Fibroblast of lung (primary cell): ENCODE measurements at regions not wholly inside any gene's neighbourhood (a gene's known extent, or its start where the extent isn't known, plus 50 kb on each side); places are given as distances from the start of the nearest gene placed in this dataset.

ENCODE experiments used
- DNase-seq, 2 donors: peaks; one replicate each; pipeline versions ENCODE4 v3.0.0 to v3.0.0-alpha.2; 2010; ENCODE audit warnings: low read depth in 2 of 2
- H2AFZ ChIP-seq: 2 replicates; pipeline ENCODE4 v1.5.1; 2012; ENCODE audit warnings: low read length, control low read depth, inconsistent platforms
- H3K27ac ChIP-seq: 2 replicates; pipeline ENCODE4 v1.5.1; 2011; ENCODE audit warnings: low read length, control low read depth; ENCODE audit not compliant: insufficient read depth
- H3K27me3 ChIP-seq: 2 replicates; pipeline ENCODE4 v1.5.1; 2011; ENCODE audit warnings: mild to moderate bottlenecking, low read length; ENCODE audit not compliant: control insufficient read depth, insufficient read depth
- H3K36me3 ChIP-seq: 2 replicates; pipeline ENCODE4 v1.5.1; 2011; ENCODE audit warnings: low read length; ENCODE audit not compliant: control insufficient read depth, insufficient read depth
- H3K4me1 ChIP-seq: 2 replicates; pipeline ENCODE4 v1.5.1; 2011; ENCODE audit warnings: low read length; ENCODE audit not compliant: control insufficient read depth, insufficient read depth; ENCODE audit errors: extremely low read depth
- H3K4me2 ChIP-seq: 2 replicates; pipeline ENCODE4 v1.5.1; 2011; ENCODE audit warnings: low read length, control low read depth; ENCODE audit not compliant: insufficient read depth; ENCODE audit errors: extremely low read depth
- H3K4me3 ChIP-seq, 4 experiments: fragments of 200-600 bp in 1 of 4; sonication (generic) in 1 of 4; replicated peaks in 1 of 4; 2 replicates each; pipeline ENCODE4 v1.5.1; 2011 to 2016; ENCODE audit warnings: low read length in 4 of 4, low read depth in 3 of 4, mild to moderate bottlenecking in 3 of 4, control low read depth in 2 of 4, inconsistent platforms in 1 of 4, mixed read lengths in 1 of 4; ENCODE audit not compliant: insufficient read depth in 1 of 4; ENCODE audit errors: control extremely low read depth in 1 of 4
- H3K79me2 ChIP-seq: 2 replicates; pipeline ENCODE4 v1.5.1; 2012; ENCODE audit warnings: mild to moderate bottlenecking, low read length, inconsistent platforms; ENCODE audit not compliant: control insufficient read depth, insufficient read depth
- H3K9ac ChIP-seq: 2 replicates; pipeline ENCODE4 v1.5.1; 2011; ENCODE audit warnings: mild to moderate bottlenecking, low read length, control low read depth; ENCODE audit not compliant: insufficient read depth
- H3K9me3 ChIP-seq: 2 replicates; pipeline ENCODE4 v1.5.1; 2012; ENCODE audit warnings: low read depth, low read length; ENCODE audit not compliant: control insufficient read depth, insufficient read depth
- H4K20me1 ChIP-seq: 2 replicates; pipeline ENCODE4 v1.5.1; 2011; ENCODE audit warnings: low read length; ENCODE audit not compliant: control insufficient read depth, insufficient read depth; ENCODE audit errors: extremely low read depth
- EZH2 ChIP-seq: IDR thresholded peaks from 2 replicates; pipeline ENCODE4 v1.5.1; 2012; ENCODE audit warnings: low read length, control low read depth, mild to moderate bottlenecking; ENCODE audit errors: missing control alignments
- TF ChIP-seq, protein P1 (sequence below), 2 donors: IDR thresholded peaks in 1 of 2; conservative IDR thresholded peaks in 1 of 2; 1 replicate in 1 of 2; 2 replicates in 1 of 2; pipeline ENCODE4 v1.5.1; 2011 to 2012; ENCODE audit warnings: low read length in 2 of 2, control low read depth in 1 of 2, inconsistent platforms in 1 of 2, low read depth in 1 of 2, mild to moderate bottlenecking in 1 of 2

DNA sequence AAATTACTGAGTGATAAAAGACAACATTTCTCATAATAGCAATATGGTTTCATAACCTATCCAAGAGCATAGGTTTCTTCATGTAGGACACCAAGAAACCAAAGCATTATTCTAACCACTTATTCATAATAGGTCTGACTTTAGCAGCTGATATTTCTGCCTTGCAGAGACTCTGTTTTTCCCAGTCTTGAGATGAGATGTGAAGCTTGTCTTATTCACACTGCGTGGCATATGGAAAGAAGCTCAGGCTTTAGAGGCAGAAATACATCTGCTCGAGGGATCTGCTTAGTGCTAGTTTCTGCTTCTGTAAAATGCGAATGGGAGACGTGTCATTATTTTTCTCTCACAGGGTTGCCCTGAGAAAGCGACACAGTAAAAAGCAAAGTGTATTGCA lies 232.0 kb upstream of the SPRY2 start:
- DNase-seq = no peak
- no peak overlapping the region for H3K9ac ChIP-seq
- no peaks in the 10 kb centered on the region for H4K20me1 ChIP-seq
- H3K27ac ChIP-seq = no peak overlapping the region
- no peaks in the 10 kb centered on the region for H3K79me2 ChIP-seq
- no peaks in the 10 kb centered on the region for H3K4me1 ChIP-seq
- H3K4me3 ChIP-seq = no peak overlapping the region
- no peaks in the 10 kb centered on the region for H3K9me3 ChIP-seq
- no peak overlapping the region for H3K4me2 ChIP-seq
- no peak overlapping the region for H2AFZ ChIP-seq
- no peaks in the 10 kb centered on the region for H3K36me3 ChIP-seq
- TF ChIP-seq EZH2 = no peak
- TF ChIP-seq, protein P1, sequence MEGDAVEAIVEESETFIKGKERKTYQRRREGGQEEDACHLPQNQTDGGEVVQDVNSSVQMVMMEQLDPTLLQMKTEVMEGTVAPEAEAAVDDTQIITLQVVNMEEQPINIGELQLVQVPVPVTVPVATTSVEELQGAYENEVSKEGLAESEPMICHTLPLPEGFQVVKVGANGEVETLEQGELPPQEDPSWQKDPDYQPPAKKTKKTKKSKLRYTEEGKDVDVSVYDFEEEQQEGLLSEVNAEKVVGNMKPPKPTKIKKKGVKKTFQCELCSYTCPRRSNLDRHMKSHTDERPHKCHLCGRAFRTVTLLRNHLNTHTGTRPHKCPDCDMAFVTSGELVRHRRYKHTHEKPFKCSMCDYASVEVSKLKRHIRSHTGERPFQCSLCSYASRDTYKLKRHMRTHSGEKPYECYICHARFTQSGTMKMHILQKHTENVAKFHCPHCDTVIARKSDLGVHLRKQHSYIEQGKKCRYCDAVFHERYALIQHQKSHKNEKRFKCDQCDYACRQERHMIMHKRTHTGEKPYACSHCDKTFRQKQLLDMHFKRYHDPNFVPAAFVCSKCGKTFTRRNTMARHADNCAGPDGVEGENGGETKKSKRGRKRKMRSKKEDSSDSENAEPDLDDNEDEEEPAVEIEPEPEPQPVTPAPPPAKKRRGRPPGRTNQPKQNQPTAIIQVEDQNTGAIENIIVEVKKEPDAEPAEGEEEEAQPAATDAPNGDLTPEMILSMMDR (conservative IDR thresholded peaks at IDR 0.05 in 1 of 2, IDR thresholded peaks at IDR 0.05 in 1 of 2; ENCODE audit: low read depth in 1 of 2, low read length in 2 of 2) = no peak
- H3K27me3 ChIP-seq = no peaks in the 10 kb centered on the region

DNA sequence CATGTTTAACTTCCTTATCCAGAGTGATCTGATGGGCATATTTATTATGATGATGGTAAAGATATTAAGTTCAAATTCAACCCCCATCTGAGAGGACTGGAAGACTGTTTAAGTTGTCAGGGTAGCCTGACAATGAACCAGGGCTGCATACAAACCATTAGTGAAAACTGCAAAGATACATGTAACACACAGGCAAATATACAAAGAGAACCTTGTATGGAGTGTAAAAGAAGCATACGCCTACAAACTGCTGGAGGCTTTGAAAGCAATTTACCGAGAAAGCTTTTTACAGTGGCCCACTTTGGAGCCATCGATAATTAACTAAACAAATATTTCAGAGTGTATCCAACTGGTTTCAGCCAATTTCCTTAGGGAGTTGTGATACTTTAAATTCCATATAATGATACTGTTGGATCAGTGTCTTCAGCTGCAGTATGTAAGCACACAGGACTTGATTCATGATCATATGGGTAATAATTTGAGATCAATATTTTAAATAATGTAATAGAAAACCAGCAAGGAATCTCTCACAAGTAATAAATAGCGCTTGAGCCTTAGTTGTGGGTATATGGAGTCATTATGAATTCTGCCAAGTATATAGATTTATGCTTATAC lies 231.5 kb upstream of the SPRY2 start:
- Histone ChIP-seq H3K79me2 (no peaks in the 10 kb centered on the region), H3K36me3 (no peaks in the 10 kb centered on the region), H4K20me1 (no peaks in the 10 kb centered on the region), H3K4me3 (no peak overlapping the region), H3K4me2 (no peak overlapping the region), H3K27me3 (no peaks in the 10 kb centered on the region), H3K27ac (no peak overlapping the region), H3K4me1 (no peaks in the 10 kb centered on the region), H3K9ac (no peak overlapping the region), H2AFZ (no peak overlapping the region), H3K9me3 (no peaks in the 10 kb centered on the region)
- TF ChIP-seq, protein P1 (conservative IDR thresholded peaks at IDR 0.05 in 1 of 2, IDR thresholded peaks at IDR 0.05 in 1 of 2; ENCODE audit: low read depth in 1 of 2, low read length in 2 of 2) = no peak
- TF ChIP-seq EZH2 = no peak
- DNase-seq = no peak

DNA sequence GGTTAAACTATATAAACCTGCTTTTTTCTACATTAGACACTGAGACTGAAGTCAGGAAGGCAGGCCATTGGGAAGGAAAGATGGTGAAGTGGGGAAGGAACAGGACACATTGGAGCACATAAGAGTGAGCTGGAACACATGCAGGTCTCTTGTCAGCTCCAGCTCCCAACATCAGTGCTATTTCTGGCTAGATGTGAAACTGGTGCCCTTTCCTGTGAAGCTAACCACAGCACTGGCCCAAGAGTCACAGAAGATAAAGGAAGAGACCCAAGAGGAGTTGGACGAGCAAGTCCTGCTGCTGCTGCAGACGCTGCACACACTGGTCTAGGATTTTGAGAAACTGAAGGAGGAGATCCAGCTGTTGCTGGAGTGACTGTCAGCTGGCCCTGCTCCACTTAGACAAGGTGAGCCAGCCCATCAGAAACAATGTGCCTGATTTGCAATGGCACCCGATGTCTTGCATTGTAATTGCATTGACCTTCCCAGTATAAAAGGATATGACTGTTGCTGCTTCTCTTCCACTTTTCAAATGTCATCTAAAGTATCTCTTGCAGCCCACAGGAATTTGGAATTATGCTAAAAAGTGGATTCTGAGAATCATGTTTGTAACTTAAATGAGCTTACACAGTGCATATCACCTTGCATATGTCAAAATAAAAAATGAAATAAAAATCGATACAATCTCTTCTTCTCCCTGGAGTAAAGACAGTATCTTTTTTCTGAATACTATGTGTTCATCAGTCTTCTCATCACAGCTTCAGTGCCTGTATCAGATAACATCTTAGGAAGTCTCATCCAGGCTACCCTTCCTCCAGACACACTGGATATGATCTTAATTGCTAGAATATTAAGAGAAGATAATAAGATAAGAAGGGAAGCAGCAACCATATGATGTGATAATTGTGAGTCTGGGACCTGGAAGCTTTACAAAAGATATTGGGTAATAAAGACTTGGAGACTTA lies 230.7 kb upstream of the SPRY2 start:
- Histone ChIP-seq H3K36me3 (no peaks in the 10 kb centered on the region), H3K4me1 (no peaks in the 10 kb centered on the region), H3K9ac (no peak overlapping the region), H3K79me2 (no peaks in the 10 kb centered on the region), H3K4me3 (no peak overlapping the region), H3K27ac (no peak overlapping the region), H2AFZ (no peak overlapping the region), H4K20me1 (no peaks in the 10 kb centered on the region), H3K4me2 (no peak overlapping the region), H3K9me3 (no peaks in the 10 kb centered on the region), H3K27me3 (no peaks in the 10 kb centered on the region)
- TF ChIP-seq EZH2 = no peak
- TF ChIP-seq, protein P1 (conservative IDR thresholded peaks at IDR 0.05 in 1 of 2, IDR thresholded peaks at IDR 0.05 in 1 of 2; ENCODE audit: low read depth in 1 of 2, low read length in 2 of 2) = no peak
- DNase-seq = no peak
